ENCODE measurements at regions not wholly inside any gene's neighbourhood (a gene's known extent, or its start where the extent isn't known, plus 50 kb on each side); places are given as distances from the start of the nearest gene placed in this dataset.

GRCh38 chrX:30979271-30979670, 90.2 kb upstream of the TAB3 start:
- TF ChIP-seq MEF2B (IDR thresholded peaks at IDR 0.05; ENCODE audit: partially characterized antibody, poor library complexity, severe bottlenecking) (no peak), JUNB (IDR thresholded peaks at IDR 0.05) (no peak), NR2F1 (conservative IDR thresholded peaks at IDR 0.05) (no peak), CREM (IDR thresholded peaks at IDR 0.05; ENCODE audit: low read depth) (no peak), TCF7 (IDR thresholded peaks at IDR 0.05; ENCODE audit: borderline replicate concordance) (no peak), CBX3 (IDR thresholded peaks at IDR 0.05; ENCODE audit: borderline replicate concordance, low read depth) (no peak), PAX8 (IDR thresholded peaks at IDR 0.05) (no peak), CHD1 (IDR thresholded peaks at IDR 0.05; ENCODE audit: low read depth, low read length) (no peak), USF1 (IDR thresholded peaks at IDR 0.05; ENCODE audit: borderline replicate concordance, extremely low read length, insufficient read depth, low read depth, low read length) (no peak), SMAD1 (IDR thresholded peaks at IDR 0.05; ENCODE audit: low read depth, partially characterized antibody) (no peak), REST (IDR thresholded peaks at IDR 0.05; ENCODE audit: low read depth, low read length) (no peak), SRF (IDR thresholded peaks at IDR 0.05; ENCODE audit: low read depth in 2 of 2, low read length in 2 of 2) (no peak), RB1 (IDR thresholded peaks at IDR 0.05; ENCODE audit: borderline replicate concordance) (no peak), NFYB (IDR thresholded peaks at IDR 0.05; ENCODE audit: insufficient read depth, low read depth, low read length) (no peak), ZZZ3 (IDR thresholded peaks at IDR 0.05; ENCODE audit: control insufficient read depth, insufficient read length, low read depth) (no peak), SMC3 (IDR thresholded peaks at IDR 0.05; ENCODE audit: borderline replicate concordance, low read length) (no peak), MEF2A (IDR thresholded peaks at IDR 0.05; ENCODE audit: insufficient read depth, low read depth, low read length) (no peak)
- no peak overlapping the region for H3K4me2 ChIP-seq (ENCODE audit: control insufficient read depth, insufficient read depth)
- no peak for FAIRE-seq
- H3K36me3 ChIP-seq (ENCODE audit: control insufficient read depth in 2 of 2, insufficient read depth in 2 of 2, low read length in 1 of 2) = no peaks in the 10 kb centered on the region
- H4K20me1 ChIP-seq (ENCODE audit: control insufficient read depth, insufficient read depth) = no peaks in the 10 kb centered on the region
- H3K79me2 ChIP-seq (ENCODE audit: control insufficient read depth, insufficient read depth, low read length) = no peaks in the 10 kb centered on the region
- no TSS peak for BruUV-seq (replicated peaks)
- ChIA-PET CTCF (interaction anchor here (0.7 kb wide), 1 partner anchor 574 kb away, joined by 4 read pairs; no protein-coding TSS in a partner anchor), POLR2A (no interaction called here), RAD21 (ENCODE audit: unreplicated experiment) (no interaction called here), SMC1A (ENCODE audit: uncharacterized antibody, unreplicated experiment) (no interaction called here)
- H3K9me3 ChIP-seq (replicated peaks; ENCODE audit: control insufficient read depth, insufficient read depth, low read length) = no peaks in the 10 kb centered on the region
- intact Hi-C loops (cut with micrococcal nuclease; ENCODE audit: unreplicated experiment) (loop anchor here (10.0 kb wide), 1 partner anchor 244 kb away; no protein-coding TSS in a partner anchor), in situ Hi-C loops (cut with MboI) (no loop called here)
- no peak for DNase-seq (ENCODE audit: low read depth, low spot score)
- no peaks in the 10 kb centered on the region for H3K27me3 ChIP-seq (replicated peaks in 1 of 2; ENCODE audit: control insufficient read depth in 2 of 2, insufficient read depth in 2 of 2, low read length in 1 of 2)
- ATAC-seq = no peak
- H3K4me3 ChIP-seq = no peak overlapping the region
- 41% methylated on average over 1 of the region's 1 CpG for WGBS (ENCODE audit: insufficient coverage, insufficient replicate concordance, low lambda C conversion rate, missing lambda C conversion rate)
- H3K9ac ChIP-seq (ENCODE audit: control insufficient read depth, insufficient read depth, low read length) = no peak overlapping the region
- no peak overlapping the region for H2AFZ ChIP-seq (ENCODE audit: control insufficient read depth, low read depth, low read length)
- no peak overlapping the region for H3K27ac ChIP-seq (ENCODE audit: control insufficient read depth, insufficient read depth)
- no peaks in the 10 kb centered on the region for H3K4me1 ChIP-seq (ENCODE audit: control insufficient read depth, insufficient read depth, low read length)
